ENCODE measurements at regions not wholly inside any gene's neighbourhood (a gene's known extent, or its start where the extent isn't known, plus 50 kb on each side); places are given as distances from the start of the nearest gene placed in this dataset.
"Not testable (repeated sequence)": the region's sequence is repeated elsewhere in the genome, so short reads cannot be mapped to it uniquely, and the experiment has no call there.

- no peak for TF ChIP-seq CTCF (IDR thresholded peaks at IDR 0.05; ENCODE audit: insufficient read depth, missing control alignments)
- DNase-seq (ENCODE audit: insufficient read length, low spot score) (no peak), FAIRE-seq (no peak)
Measured at GRCh38 chr7:3117488-3118231, 74.0 kb upstream of the CARD11 start.

- DNase-seq (ENCODE audit: insufficient read length, low spot score); FAIRE-seq: not testable (repeated sequence)
Measured at GRCh38 chr7:3119352-3119927, 75.8 kb upstream of the CARD11 start.

- DNase-seq (ENCODE audit: insufficient read length, low spot score) (no peak), FAIRE-seq (no peak)
- TF ChIP-seq CTCF (IDR thresholded peaks at IDR 0.05; ENCODE audit: insufficient read depth, missing control alignments) = no peak
Measured at GRCh38 chr7:3119963-3120362, 76.3 kb upstream of the CARD11 start.

- TF ChIP-seq CTCF (IDR thresholded peaks at IDR 0.05; ENCODE audit: insufficient read depth, missing control alignments) = no peak
- no peak for FAIRE-seq
Measured at GRCh38 chr7:3120513-3120912, 76.8 kb upstream of the CARD11 start.

GRCh38 chr7:3128857-3129490 is 85.3 kb upstream of the CARD11 start:
- FAIRE-seq (no peak), DNase-seq (ENCODE audit: insufficient read length, low spot score) (no peak)

More at GRCh38 chr7:3120513-3120912, 76.8 kb upstream of the CARD11 start:
- DNase-seq (ENCODE audit: insufficient read length, low spot score) = no peak

GRCh38 chr7:3133811-3134385 is 90.2 kb upstream of the CARD11 start:
- FAIRE-seq = no peak

More at GRCh38 chr7:3128857-3129490, 85.3 kb upstream of the CARD11 start:
- TF ChIP-seq CTCF (IDR thresholded peaks at IDR 0.05; ENCODE audit: insufficient read depth, missing control alignments) = no peak

More at GRCh38 chr7:3133811-3134385, 90.2 kb upstream of the CARD11 start:
- TF ChIP-seq CTCF (IDR thresholded peaks at IDR 0.05; ENCODE audit: insufficient read depth, missing control alignments) = no peak
- DNase-seq (ENCODE audit: insufficient read length, low spot score) = no peak

Data from D721Med (cell line).